ENCODE measurements at regions not wholly inside any gene's neighbourhood (a gene's known extent, or its start where the extent isn't known, plus 50 kb on each side); places are given as distances from the start of the nearest gene placed in this dataset.
"Not testable (repeated sequence)": the region's sequence is repeated elsewhere in the genome, so short reads cannot be mapped to it uniquely, and the experiment has no call there.

GRCh38 chr7:24438232-24438631 lies 135.0 kb upstream of the PALS2 start:
- no peaks in the 10 kb centered on the region for H3K36me3 ChIP-seq (replicated peaks in 1 of 2; ENCODE audit: insufficient read depth in 1 of 2, low read depth in 2 of 2)
- H3K4me1 ChIP-seq: no peaks in the 10 kb centered on the region
- no peaks in the 10 kb centered on the region for H3K9me3 ChIP-seq
- H3K4me3 ChIP-seq: no peak overlapping the region
- DNase-seq (no peak), ATAC-seq (no peak)
- H3K27me3 ChIP-seq: no peaks in the 10 kb centered on the region
- no peak for TF ChIP-seq CTCF (IDR thresholded peaks at IDR 0.05)
- TF ChIP-seq POLR2A (IDR thresholded peaks at IDR 0.05): no peak
- H3K27ac ChIP-seq: no peak overlapping the region
- intact Hi-C loops (cut with DNase I): no loop called here

- WGBS, 2 donors: 70 to 75% methylated on average over 3 of the region's 3 CpGs
- H3K27ac ChIP-seq; H3K9me3 ChIP-seq; DNase-seq; ATAC-seq; H3K4me3 ChIP-seq; H3K27me3 ChIP-seq; H3K36me3 ChIP-seq (replicated peaks in 1 of 2; ENCODE audit: insufficient read depth in 1 of 2, low read depth in 2 of 2); intact Hi-C loops (cut with DNase I); H3K4me1 ChIP-seq: not testable (repeated sequence)
These were observed 134.1 kb upstream of the PALS2 start for GRCh38 chr7:24439104-24439503.

- WGBS, 2 donors: 82 to 86% methylated on average over 3 of the region's 3 CpGs
- H3K27me3 ChIP-seq: no peaks in the 10 kb centered on the region
- H3K27ac ChIP-seq: no peak overlapping the region
- DNase-seq (no peak), ATAC-seq (no peak)
- no peaks in the 10 kb centered on the region for H3K36me3 ChIP-seq (replicated peaks in 1 of 2; ENCODE audit: insufficient read depth in 1 of 2, low read depth in 2 of 2)
- H3K4me1 ChIP-seq: no peaks in the 10 kb centered on the region
- no peaks in the 10 kb centered on the region for H3K9me3 ChIP-seq
- no peak overlapping the region for H3K4me3 ChIP-seq
- no peak for TF ChIP-seq CTCF (IDR thresholded peaks at IDR 0.05)
- intact Hi-C loops (cut with DNase I): no loop called here
These were observed 132.4 kb upstream of the PALS2 start for GRCh38 chr7:24440892-24441291.

- Histone ChIP-seq H3K4me3 (no peak overlapping the region), H3K4me1 (no peaks in the 10 kb centered on the region), H3K9me3 (no peaks in the 10 kb centered on the region), H3K27ac (no peak overlapping the region), H3K36me3 (replicated peaks in 1 of 2; ENCODE audit: insufficient read depth in 1 of 2, low read depth in 2 of 2) (no peaks in the 10 kb centered on the region), H3K27me3 (no peaks in the 10 kb centered on the region)
- ATAC-seq (no peak), DNase-seq (no peak)
- TF ChIP-seq POLR2A (IDR thresholded peaks at IDR 0.05): no peak
- 78 to 91% methylated on average over 7 of the region's 7 CpGs for WGBS, 2 donors
- intact Hi-C loops (cut with DNase I): no loop called here
These were observed 131.8 kb upstream of the PALS2 start for GRCh38 chr7:24441314-24442027.

- TF ChIP-seq CTCF (IDR thresholded peaks at IDR 0.05): no peak
- TF ChIP-seq POLR2A (IDR thresholded peaks at IDR 0.05): no peak
- no peaks in the 10 kb centered on the region for H3K4me1 ChIP-seq
- ATAC-seq (no peak), DNase-seq (no peak)
- intact Hi-C loops (cut with DNase I): no loop called here
- no peak overlapping the region for H3K27ac ChIP-seq
- no peaks in the 10 kb centered on the region for H3K36me3 ChIP-seq (replicated peaks in 1 of 2; ENCODE audit: insufficient read depth in 1 of 2, low read depth in 2 of 2)
- H3K27me3 ChIP-seq: no peaks in the 10 kb centered on the region
- no peak overlapping the region for H3K4me3 ChIP-seq
- no peaks in the 10 kb centered on the region for H3K9me3 ChIP-seq
- 64 to 90% methylated on average over 2 to 4 of the region's 4 CpGs for WGBS, 2 donors
These were observed 131.0 kb upstream of the PALS2 start for GRCh38 chr7:24442170-24442777.
